SK-MEL-5 (cell line): ENCODE measurements at regions not wholly inside any gene's neighbourhood (a gene's known extent, or its start where the extent isn't known, plus 50 kb on each side); places are given as distances from the start of the nearest gene placed in this dataset.

Experiments
- DNase-seq: peaks from one replicate; pipeline ENCODE4 v3.0.0-alpha.2; 2016; ENCODE audit warnings: low read depth, low spot score
- in situ Hi-C: cut with HindIII; loops from 2 replicates; pipeline ENCODE4 v1.10.0; 2016; ENCODE audit warnings: low sequenced_read_pairs, high pct_unique_total_duplicates, low pct_unique_long_range_greater_than_20kb

DNA sequence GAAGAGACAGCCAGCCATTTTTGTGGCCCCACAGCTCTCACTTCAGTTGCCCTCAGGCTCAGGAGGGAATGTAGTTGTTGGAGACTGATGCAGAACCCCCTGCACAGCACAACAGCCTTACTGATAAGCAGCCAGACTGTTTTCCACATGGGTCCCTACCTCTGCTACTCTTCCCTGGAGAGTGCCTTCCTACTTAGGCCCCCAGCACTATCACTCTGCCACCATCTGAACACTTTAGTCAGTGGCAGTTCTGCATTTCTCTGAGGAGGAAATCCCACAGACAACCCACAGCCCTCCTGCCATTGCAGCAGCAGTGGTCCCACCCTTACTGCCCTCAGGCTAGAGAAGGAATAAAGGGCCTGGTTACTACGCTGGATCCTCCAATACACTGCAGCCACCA lies 61.8 kb upstream of the PTPRD start:
- in situ Hi-C loops = no loop called here
- no peak for DNase-seq

DNA sequence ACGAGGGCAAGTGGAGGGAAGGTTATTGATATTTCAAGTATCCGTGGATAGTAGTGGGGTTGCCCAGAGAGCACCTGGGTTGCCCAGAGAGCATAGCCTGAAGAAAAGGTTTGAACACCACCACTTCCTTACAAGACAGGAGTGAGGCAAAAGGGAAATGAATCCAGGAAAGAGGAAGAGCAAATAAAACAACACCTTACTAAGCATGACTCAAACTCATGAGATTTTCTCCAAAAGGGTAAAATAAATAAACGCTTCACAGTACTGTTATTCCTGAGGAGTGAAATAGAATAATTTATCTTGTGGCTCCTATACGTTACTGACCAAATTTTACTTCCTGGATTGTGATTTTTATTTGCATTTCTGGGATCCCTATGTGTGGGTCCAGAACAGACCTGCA lies 65.2 kb upstream of the PTPRD start:
- no peak for DNase-seq
- in situ Hi-C loops = no loop called here

DNA sequence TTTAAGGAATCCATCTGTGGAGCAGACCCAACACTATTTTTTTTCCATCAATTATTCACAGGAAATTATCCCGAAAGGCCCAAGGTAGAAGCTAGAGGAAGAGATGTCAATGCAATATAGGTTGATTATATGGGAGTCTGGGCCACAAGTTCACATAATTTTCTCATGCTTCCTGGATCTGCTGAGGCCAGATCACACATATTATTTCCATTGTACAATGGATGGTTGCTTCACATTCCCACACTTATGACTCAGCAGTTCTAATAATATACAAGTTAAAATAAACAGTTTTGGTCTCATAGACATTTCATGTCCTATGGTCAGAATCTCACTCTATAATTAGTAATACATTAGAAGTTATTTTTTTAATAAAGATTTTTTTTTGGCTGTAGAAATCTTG lies 66.0 kb upstream of the PTPRD start:
- DNase-seq = no peak
- in situ Hi-C loops = no loop called here

DNA sequence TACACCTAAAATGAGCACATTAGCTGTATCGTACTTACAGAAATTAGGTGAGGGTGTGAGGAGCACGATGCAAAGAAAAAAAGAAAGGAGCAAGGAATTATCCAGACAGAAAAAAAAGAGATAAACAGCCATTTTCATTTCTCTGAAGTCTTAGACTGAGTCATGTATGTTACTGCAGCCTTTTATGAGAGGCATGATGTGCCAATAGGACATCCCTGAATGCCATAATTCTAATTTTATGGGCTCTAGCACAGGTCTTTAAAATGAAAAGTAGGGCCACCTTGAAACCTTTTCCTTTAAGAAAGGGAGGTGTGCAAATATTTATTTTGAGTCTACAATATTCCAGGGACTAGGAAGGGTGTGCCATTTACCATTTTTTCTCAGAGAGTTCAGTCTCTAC lies 74.1 kb upstream of the PTPRD start:
- DNase-seq = no peak
- in situ Hi-C loops = no loop called here

DNA sequence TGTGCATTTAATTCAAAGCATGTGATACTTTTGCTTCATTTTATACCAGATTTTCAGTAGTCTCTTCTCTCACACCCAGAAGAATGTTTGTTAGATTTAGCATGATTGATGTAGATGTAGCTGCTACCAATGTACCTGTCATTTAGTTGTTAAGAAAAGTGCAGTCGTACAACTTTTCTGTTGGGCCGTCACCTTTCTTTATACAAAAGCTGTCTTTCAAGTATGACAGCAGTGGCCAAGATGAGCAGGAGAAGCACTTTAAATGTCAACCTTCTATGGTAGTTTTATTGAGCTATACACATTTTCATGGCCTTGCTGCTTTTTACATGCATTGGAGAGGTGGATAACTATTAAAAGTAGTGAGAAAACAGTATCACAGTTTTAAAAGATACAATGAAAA lies 77.7 kb upstream of the PTPRD start:
- DNase-seq = no peak
- in situ Hi-C loops = no loop called here

DNA sequence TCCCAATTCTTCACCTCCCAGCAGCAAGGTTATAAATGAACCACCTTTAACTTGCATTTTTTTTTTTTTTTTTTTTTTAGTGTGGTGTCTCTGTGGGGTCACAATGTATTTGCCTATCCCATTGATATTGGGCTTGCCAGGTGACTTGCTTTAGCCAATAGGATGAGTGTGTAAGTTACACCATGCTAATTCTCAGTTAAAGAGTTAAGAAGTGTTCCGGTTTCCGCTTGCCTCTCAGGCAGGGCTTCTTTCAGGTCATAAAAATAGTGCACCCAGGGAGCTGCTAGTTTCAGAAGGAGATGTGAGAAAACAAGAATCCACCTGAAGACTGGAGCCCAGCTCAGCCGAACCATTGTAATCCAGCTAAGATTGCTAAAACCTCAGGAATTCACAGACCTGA lies 84.2 kb upstream of the PTPRD start:
- in situ Hi-C loops = no loop called here
- DNase-seq = no peak

DNA sequence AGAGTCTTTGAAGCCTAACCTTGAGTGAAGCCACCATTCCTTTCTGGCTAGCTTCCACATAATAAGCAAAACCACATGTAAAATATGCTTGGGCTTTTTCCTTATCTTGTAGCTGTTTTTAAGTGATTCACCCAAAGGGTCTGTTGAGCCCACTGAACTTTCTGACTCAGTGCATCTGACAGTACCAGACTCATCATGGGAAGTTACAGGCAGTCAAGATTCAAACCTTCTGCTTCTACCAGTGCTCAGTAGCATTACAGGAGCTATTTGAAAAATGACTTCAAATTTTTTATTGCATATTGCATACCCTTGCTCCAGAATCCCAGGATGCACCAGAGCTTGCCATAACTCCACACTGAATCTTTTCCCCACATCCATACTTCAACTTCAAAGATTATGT lies 87.5 kb upstream of the PTPRD start:
- in situ Hi-C loops = no loop called here
- no peak for DNase-seq

DNA sequence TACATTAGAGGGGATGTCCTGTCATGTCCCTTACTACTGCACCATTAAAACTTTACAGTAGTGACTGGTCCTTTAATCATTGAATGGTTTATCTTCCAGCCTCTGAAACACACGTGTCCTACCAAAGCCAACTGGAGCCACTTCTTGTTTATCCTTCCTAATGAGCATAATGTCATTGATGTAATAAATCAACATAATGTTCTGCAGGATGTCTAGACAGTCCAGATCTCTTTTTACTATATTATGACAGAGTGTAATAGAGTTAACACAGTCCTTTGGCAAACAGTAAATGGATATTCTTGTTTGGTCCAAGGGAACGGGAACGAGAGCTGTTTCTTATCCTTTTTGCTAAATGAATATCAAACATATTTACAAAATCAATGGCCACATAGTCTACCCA lies 88.1 kb upstream of the PTPRD start:
- DNase-seq = no peak
- in situ Hi-C loops = no loop called here

DNA sequence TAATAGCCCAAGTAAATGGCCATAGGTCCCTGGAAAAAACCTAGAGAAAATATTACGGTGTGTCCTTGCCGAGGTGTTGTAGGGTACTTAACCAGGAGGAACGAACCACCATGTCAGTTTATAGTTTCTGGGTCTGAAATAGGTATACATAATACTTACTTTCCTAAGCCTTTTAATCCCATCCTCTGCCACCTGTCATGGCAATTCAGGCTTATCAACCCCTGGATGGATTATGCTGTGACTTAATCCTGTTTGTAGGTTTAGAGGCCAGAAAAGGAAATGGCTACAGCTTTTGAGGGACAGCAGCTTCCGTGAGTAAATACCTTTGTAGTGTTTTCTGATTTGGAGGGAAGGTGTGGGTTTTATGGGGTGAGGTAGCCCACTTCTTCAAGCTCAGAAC lies 89.1 kb upstream of the PTPRD start:
- DNase-seq = no peak
- in situ Hi-C loops = no loop called here

DNA sequence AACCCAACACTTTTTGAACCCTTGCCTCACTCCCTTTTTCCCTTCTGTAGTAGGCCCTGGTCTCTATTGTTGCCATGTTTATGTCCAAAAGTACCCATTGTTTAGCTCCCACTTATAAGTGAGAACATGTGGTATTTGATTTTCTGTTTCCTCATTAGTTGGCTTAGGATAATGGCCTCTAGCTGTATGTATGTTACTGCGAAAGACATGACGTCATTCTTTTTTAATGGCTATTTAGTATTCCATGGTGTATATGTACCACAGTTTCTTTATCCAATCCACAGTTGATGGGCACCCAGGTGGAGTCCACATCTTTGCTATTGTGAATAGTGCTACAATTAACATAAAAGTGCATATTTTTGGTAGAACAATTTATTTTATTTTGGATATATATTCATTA lies 90.3 kb upstream of the PTPRD start:
- in situ Hi-C loops = no loop called here
- no peak for DNase-seq

DNA sequence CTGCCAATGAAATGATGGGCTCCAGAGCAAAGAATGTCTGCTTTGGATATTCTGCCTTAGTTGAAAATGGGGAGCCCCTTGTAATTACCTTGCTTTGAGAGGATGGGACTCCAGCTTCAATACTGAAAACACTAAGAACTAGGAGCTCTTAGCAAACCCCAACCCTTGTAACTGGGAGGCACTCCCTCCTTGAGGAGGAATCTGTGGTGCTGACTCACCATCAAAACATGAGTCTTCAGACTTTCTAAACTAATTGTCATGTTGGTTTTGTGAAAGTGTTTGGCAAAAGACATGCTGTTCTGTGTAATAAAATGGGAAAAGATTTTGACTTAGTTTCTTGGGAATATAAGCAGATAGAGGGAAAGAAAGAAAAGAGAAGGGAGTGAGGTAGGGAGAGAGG lies 91.9 kb upstream of the PTPRD start:
- in situ Hi-C loops = no loop called here
- no peak for DNase-seq

DNA sequence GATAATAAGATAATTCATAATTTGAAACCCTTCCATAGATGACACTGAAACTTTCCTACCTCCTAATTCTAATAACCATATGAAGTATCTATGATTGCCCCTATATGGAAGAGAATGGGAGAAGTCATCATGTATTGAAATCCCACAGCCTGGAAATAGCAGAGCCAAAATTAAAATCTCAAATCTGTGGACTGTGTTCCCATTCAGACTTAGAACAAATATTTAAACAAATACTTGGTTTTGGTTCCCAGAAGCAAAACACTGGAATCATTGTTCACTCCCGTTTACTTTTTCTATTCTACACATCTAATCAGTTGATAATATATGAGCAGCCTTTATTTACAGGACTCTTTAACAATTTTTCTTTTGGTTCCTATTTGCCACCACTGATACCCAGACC lies 92.6 kb upstream of the PTPRD start:
- in situ Hi-C loops = no loop called here
- DNase-seq = no peak

DNA sequence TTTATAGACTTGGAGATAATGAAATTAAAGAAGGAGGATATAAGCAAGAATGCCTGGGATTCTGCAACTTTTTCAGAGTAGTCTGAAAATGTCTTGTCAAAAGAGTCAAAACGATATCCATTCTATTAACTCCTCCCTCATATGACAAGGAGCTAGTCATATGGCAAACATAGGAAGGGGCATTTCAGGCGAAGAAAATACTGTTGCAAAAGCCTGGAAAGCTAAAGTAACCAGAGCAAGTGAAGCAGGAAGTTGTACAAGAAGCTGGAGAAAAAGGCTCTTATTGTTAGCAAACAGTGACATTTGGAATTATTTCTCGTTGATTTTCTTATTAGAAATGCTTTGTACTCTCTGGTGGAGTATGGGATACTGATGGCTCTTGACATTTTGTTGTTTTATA lies 94.0 kb upstream of the PTPRD start:
- no peak for DNase-seq
- in situ Hi-C loops = no loop called here

DNA sequence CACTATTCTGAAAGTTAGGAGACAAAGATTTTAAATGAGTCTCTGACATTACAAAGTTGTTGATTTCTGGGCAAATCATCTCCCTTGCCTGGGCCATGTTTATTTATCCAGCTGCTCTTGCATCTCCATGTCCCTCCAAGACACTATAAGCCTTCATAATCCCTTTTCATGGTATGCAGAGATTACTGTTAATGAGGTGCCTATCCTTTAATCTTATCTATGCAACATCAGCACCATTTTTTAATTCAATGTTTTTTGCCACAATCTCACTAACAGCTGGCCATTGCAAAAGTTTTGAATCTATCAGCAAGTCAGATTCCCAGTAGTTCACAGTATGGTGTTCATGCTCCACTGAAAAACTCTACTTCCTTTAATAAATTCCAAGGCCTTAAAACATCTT lies 108.5 kb upstream of the PTPRD start:
- in situ Hi-C loops = no loop called here
- no peak for DNase-seq

DNA sequence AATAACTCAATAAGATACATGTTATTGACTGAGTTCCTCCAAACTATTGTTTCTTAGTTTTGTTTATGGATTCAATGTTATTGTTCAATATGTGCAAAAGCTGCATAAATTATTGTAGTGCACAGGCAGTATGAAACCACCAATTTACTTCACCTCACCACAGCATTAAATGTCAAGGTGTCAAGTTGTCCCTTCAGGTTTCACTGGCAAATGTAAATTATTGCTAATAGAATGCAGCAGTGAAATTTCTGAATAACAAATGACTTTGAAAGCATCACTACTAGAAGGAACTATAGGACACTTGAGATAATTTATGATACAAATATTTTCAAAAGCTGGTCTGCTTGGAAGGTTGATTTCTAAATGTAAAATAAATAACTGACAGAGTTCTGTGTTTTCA lies 116.4 kb upstream of the PTPRD start:
- in situ Hi-C loops = no loop called here
- DNase-seq = no peak

DNA sequence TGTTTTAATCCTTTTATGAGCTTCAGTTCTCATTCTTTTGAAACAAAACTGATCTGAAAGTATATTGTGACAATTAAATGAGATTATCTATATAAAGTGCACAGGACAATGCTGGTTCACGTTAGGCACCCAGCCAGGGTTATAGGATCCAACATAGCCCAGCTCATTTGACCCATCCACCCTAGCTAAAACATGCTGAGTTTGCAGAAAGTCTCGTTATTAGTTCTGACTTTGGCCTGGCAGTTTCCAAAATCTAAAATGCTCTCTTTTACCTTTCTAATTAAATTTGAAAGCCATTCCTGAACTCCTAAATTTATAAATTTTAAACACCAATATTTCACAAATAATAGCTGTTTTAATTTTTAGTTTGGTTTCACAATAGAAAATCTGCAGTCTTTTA lies 131.9 kb upstream of the PTPRD start:
- DNase-seq = no peak
- in situ Hi-C loops = no loop called here

DNA sequence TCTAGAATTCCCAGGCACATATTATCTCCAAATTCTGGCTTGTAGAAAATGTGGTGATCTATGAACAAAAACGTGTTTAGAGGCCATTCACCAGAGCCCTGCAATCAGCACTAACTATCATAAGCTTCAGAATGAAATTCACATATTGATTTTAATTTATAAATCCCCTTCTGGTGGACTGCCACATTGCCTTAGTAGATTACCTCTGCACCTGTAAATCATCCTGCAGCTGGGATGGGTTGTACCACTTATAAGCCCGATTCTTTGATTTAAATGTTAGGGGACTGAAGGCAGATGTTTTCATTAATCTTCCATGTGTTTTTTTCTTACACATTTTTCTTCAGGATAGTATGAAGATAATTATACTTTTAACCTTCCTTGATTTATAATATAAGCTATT lies 140.7 kb upstream of the PTPRD start:
- in situ Hi-C loops = no loop called here
- DNase-seq = no peak

DNA sequence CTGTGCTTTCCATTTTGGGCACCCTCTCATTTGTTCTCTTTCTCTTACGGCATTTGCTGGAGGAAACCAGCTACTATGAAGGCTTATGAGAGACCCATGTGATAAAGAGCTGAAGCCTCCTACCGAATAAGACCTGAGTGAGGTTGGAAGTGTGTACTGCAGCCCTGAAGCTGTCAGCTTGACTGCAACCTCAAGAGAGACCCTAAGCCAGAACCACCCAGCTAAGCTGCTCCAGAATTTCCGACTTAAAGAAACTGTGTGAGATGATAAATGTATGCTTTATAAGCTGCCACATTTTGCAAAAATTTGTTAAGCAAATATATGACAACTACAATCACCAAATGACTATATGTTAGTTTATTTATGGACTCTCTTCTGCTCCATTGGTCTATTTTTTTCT lies 151.7 kb upstream of the PTPRD start:
- in situ Hi-C loops = no loop called here
- DNase-seq = no peak

DNA sequence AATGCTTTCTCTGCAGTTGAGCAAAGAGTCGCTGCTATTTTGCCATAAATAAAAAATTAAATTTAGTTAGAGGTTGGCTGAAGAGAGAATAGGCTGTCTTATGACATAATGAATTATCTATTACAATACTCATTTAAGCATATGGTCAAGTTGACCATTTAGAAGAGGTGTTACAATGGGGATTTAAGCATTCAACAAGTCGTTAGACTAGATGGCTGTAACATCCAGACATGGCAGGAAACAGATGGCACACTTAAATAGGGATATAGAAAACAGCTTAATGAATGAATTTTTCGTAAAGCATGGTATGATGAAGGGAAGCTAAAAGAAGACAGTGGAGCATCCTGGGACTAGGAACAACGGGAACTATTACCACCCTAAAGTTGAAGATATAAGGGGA lies 160.3 kb upstream of the PTPRD start:
- no peak for DNase-seq
- in situ Hi-C loops = no loop called here

DNA sequence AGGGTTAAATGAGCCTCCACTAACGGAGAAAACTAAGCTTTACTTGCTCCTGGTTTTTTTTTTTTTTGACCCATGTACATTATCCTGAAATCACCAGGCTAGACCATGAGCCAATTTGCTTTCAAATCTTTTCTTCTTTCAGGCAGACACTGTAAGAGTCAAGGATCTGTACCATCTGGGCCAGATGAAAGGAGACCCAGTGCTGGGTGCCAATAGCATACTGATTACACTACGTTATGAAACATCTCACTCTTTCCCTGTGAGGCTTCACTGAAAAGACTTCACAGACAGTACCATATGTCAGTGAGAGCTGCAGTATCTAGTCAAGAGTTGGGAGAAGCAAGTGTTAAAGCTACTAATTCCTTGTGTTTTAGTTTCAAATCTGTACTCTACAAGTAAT lies 161.2 kb upstream of the PTPRD start:
- in situ Hi-C loops = no loop called here
- DNase-seq = no peak

DNA sequence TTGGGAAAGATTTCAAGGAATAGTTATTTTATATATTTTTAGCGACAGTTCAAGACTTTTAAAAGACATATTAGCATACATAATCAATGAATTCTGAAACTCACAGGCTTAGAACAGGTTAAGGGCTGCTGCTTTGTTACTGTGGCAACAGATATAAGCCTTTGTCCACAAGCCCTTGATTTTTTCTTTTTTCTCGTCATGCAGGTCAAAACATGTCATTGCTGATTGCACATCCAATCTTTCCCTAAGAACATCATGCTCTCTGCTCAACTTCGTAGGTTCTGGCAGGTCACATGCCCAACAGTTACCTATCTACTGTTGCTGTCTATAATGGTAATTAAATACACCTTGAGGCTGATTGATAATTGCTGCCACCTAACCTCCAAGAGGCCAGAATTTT lies 172.5 kb upstream of the PTPRD start:
- no peak for DNase-seq
- in situ Hi-C loops = no loop called here
